GM12864 (cell line): ENCODE measurements at regions not wholly inside any gene's neighbourhood (a gene's known extent, or its start where the extent isn't known, plus 50 kb on each side); places are given as distances from the start of the nearest gene placed in this dataset.
A peak's percentile ranks its signal among the peaks of the same experiment; 100 is the strongest.

Experiments
- DNase-seq: peaks from one replicate; pipeline ENCODE4 v3.0.0-alpha.2; 2011; ENCODE audit warnings: low read depth
- H3K4me3 ChIP-seq: 2 replicates; pipeline ENCODE4 v1.5.1; 2011; ENCODE audit warnings: mild to moderate bottlenecking, low read depth, low read length, control low read depth
- TF ChIP-seq, protein P1 (sequence below): IDR thresholded peaks from 2 replicates; pipeline ENCODE4 v1.5.1; 2011; ENCODE audit warnings: low read depth, mild to moderate bottlenecking, moderate library complexity, low read length, control low read depth, inconsistent platforms; ENCODE audit errors: missing control alignments

DNA sequence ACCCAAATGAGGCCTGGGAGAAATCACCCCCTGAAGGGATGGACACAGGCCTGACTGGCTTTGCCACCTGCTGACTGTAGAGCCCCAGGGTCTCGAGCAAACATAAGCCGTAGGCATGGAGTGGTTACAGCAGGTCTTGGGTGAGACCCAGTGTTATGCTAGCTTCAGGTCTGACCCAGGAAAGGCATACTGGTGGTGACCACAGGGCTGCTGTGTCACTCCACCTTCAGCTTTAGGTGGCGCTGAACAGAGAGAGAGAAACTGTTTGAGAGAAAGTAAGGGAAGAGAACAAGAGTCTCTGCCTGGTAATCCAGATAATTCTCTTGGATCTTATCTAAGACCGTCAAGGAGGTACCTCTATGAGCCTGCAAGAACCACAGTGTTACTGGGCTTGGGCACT is 1544.2 kb upstream of the TMEFF2 start:
- TF ChIP-seq, protein P1, sequence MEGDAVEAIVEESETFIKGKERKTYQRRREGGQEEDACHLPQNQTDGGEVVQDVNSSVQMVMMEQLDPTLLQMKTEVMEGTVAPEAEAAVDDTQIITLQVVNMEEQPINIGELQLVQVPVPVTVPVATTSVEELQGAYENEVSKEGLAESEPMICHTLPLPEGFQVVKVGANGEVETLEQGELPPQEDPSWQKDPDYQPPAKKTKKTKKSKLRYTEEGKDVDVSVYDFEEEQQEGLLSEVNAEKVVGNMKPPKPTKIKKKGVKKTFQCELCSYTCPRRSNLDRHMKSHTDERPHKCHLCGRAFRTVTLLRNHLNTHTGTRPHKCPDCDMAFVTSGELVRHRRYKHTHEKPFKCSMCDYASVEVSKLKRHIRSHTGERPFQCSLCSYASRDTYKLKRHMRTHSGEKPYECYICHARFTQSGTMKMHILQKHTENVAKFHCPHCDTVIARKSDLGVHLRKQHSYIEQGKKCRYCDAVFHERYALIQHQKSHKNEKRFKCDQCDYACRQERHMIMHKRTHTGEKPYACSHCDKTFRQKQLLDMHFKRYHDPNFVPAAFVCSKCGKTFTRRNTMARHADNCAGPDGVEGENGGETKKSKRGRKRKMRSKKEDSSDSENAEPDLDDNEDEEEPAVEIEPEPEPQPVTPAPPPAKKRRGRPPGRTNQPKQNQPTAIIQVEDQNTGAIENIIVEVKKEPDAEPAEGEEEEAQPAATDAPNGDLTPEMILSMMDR: no peak
- no peak for DNase-seq

DNA sequence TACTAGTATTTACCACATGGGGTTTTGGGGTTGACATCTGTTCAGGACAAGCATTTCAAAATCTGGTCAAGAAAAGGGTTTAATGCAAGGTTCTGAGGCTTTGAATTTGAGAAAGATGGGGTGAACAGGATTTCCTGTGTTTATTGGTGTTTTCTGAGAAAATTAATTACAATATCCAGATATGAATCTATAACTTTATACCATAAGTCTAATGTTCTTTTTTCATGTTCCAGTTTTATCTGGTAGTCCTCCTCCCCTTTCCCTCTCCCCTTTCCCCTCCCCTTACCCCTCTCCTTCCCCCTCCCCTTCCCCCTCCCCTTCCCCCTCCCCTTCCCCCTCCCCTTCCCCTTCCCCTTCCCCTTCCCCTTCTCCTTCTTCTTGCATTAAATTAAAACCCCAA is 1518.2 kb upstream of the TMEFF2 start:
- H3K4me3 ChIP-seq: no peak overlapping the region
- DNase-seq: no peak
- TF ChIP-seq, protein P1: no peak

More for the DNA sequence above, 1544.2 kb upstream of the TMEFF2 start:
- no peak overlapping the region for H3K4me3 ChIP-seq

DNA sequence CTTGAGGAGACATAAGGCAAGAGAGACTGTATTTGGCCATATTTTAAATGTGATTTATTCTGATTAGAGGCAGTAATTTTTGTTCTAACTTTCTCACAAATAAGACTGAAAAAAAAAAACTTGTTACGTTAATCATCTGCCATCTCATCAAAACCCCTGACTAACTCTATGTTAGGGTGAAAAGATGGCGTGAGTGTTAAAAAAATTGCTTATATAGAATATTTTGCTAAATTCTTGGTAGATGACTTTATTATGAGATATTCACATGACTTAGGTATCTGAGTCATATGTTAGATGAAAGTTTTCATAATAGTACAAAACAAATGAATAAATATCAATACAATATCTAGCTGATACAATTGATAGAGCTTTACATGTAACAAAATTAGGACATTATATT is 1508.7 kb upstream of the TMEFF2 start:
- no peak for DNase-seq
- TF ChIP-seq, protein P1: no peak
- H3K4me3 ChIP-seq: no peak overlapping the region

DNA sequence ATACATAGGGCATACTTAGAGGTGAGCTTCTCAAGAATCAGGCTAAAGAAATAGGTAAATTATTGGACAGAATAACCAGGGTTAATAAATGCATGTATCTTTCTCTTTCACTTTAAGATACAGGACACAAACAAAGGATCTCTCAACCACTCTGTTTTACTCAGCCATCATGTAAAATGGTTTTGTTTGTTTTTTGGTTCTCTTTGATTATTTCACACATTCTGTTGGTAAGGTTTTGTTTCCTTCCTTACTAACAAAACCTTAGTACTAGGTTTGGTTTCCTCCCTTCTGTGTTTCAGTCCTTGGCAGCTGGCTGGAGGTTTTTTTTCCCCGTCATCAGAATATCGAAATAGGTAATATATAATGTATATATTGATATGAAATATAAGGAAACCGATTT is 1506.8 kb upstream of the TMEFF2 start:
- DNase-seq: no peak
- TF ChIP-seq, protein P1: no peak
- H3K4me3 ChIP-seq: no peak overlapping the region

DNA sequence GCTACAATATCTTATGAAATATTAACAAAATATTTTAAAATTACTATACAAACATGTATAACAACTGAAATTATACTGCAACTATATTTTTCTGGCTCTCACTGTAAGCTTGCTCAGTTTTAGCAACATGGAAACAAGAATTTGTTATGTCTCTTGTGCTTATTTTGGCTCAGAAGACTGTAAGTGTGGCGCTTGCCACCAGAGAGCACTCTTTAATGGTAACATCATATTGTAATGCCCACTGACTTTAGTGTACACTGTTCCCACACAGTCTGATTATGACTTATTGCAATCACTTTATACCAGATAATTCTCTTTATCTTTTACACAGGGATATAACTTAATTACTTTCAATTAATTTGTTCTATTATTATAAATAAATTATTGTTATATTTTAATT is 1500.6 kb upstream of the TMEFF2 start:
- TF ChIP-seq, protein P1: peak; percentile 42
- H3K4me3 ChIP-seq: no peak overlapping the region
- no peak for DNase-seq

DNA sequence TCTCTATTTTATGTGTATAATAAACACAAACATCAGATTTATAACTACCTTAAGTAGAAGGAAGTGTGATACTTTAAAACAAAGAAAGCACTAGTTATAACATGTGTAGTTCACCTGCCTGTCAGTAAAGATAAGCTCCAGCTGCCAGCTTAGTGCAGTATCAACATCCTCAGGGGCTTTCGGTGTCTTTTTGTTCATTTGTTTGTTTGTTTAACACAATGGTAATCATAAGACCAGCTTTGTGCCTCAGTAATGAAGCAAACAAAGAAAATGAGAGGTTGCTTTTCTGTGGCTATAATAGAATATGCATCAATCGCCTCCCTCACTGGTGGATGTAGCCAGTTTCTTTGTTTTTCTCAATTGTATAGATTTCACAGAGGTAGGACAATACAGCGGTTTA is 1499.0 kb upstream of the TMEFF2 start:
- TF ChIP-seq, protein P1: no peak
- no peak for DNase-seq
- H3K4me3 ChIP-seq: no peak overlapping the region

DNA sequence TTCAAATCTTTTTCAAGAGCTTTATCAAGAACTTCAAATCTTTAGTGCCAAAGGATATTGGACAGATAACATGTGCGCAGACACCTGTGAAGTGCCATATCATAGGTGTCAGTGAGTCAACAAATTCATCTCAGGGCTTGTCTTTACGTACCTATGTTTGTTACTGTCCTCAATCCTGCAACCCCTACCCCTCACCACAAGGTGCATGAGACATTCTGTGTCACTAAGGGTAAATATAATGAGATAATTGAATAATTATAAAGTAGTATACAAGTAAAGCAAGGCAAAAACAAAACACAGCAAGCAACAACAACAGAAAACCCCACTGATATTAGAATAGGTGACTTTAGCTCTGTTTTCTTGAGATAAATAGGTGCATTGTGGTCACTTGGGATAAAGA is 1495.8 kb upstream of the TMEFF2 start:
- no peak overlapping the region for H3K4me3 ChIP-seq
- TF ChIP-seq, protein P1: peak; percentile 2
- no peak for DNase-seq
